GM04503 (cell line): ENCODE measurements at regions not wholly inside any gene's neighbourhood (a gene's known extent, or its start where the extent isn't known, plus 50 kb on each side); places are given as distances from the start of the nearest gene placed in this dataset.

Experiments
- DNase-seq: peaks from one replicate; pipeline ENCODE4 v3.0.0-alpha.2; 2012; ENCODE audit warnings: low read depth

DNA sequence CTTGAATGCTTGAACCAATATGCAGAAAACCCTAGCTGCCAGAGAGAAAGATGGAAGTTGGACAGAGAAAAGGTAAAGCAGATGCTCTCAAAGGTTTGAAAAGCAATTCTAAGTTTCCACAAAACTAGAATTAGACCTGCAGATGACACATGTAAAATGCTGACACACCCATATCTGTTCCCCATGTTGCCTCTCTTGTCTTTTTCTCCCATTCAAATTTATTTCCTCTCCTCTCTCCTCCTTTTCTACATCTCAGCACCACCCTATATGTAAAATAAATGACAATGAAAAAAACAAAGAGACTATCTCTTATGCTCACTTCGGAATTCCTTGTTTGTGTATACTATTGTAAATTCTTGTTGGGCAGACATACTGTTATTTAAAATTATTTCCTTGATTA lies 75.5 kb upstream of the PLEKHA5 start:
- DNase-seq, result no peak

GRCh38 chr12:19055589-19055988 lies 73.9 kb upstream of the PLEKHA5 start:
- no peak for DNase-seq

- no peak for DNase-seq
Measured at GRCh38 chr12:19058235-19059021, 71.1 kb upstream of the PLEKHA5 start.

DNA sequence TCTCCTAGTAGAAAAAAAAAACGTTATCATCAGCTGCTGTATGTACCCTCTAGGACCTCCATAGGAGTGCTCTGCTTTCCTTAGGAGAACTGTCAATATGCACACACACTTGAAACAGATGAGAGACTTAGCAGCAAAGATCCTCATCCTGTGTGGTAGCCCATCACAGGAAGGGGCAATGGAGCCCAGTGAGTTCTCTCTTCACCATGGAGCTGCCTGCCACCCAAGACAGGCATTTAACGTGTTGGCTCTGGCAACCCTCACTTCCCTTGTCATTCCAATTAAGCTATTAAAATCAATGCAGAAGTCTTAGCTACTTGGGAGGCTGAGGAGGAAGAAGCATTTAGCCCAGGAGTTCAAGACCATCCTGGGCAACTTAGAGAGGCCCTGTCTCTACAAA lies 64.8 kb upstream of the PLEKHA5 start:
- DNase-seq, result no peak

GRCh38 chr12:19065223-19065622 lies 64.3 kb upstream of the PLEKHA5 start:
- no peak for DNase-seq

- no peak for DNase-seq
Measured at GRCh38 chr12:19065871-19066270, 63.7 kb upstream of the PLEKHA5 start.

- no peak for DNase-seq
Measured at GRCh38 chr12:19066475-19067001, 63.0 kb upstream of the PLEKHA5 start.

GRCh38 chr12:19068137-19068536 lies 61.4 kb upstream of the PLEKHA5 start:
- DNase-seq, result no peak

DNA sequence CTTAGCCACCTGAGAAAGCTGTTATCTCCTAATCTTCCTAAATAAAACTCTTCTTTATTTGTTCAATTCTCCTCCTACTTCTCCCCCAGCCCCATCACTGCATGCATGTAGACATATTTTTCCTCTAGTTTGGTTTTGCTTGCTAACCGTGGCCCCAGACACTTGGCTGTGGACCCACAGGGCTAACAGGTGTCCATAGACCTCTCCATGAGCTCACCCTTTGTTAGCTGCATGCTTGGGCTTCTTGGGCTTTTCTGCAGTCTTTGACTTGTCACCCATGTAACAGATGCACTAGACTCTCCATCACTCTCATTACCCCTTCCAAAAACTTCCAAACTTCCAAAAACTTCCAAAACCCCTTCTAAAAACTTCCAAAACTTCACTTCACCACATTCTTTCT lies 59.2 kb upstream of the PLEKHA5 start:
- no peak for DNase-seq

DNA sequence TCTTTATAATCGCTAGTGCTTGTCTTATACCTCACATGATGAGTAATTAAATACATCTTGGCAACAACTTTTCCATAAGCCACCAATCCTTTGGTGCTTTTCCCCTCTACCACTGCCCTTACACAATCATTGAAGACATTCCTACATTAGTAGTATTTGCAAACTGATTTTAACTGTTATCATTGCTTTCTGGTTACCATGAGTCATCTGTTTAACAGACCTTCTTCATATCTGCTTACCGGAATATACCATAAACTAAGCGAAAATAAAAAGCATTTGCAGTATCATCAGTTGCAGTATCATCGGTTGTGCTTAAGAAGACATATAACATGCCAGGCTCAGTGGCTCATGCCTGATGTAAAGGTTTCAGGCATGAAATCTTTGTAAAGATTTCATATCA lies 54.8 kb upstream of the PLEKHA5 start:
- DNase-seq, result no peak

- DNase-seq, result no peak
Measured at GRCh38 chr12:19075711-19076340, 53.7 kb upstream of the PLEKHA5 start.
